Superior temporal gyrus (tissue), 1 donor: ENCODE measurements at regions not wholly inside any gene's neighbourhood (a gene's known extent, or its start where the extent isn't known, plus 50 kb on each side); places are given as distances from the start of the nearest gene placed in this dataset.
A peak's percentile ranks its signal among the peaks of the same experiment; 100 is the strongest.
"Not testable (repeated sequence)": the region's sequence is repeated elsewhere in the genome, so short reads cannot be mapped to it uniquely, and the experiment has no call there.

Experiments used
- DNase-seq: peaks from one replicate; pipeline ENCODE4 v3.0.0-alpha.2; 2016; ENCODE audit errors: extremely low spot score

GRCh38 chrX:97858592-97858991 is 974.9 kb downstream of the RPA4 start:
- no peak for DNase-seq

GRCh38 chrX:97860226-97860625 is 976.5 kb downstream of the RPA4 start:
- DNase-seq: peak; percentile 9

- no peak for DNase-seq
Observed at GRCh38 chrX:97863261-97863660, 979.6 kb downstream of the RPA4 start.

GRCh38 chrX:97867266-97867665 is 983.6 kb downstream of the RPA4 start:
- no peak for DNase-seq

- no peak for DNase-seq
Observed at GRCh38 chrX:97876697-97877407, 993.1 kb downstream of the RPA4 start.

- DNase-seq: no peak
Observed at GRCh38 chrX:97882306-97882705, 998.6 kb downstream of the RPA4 start.

GRCh38 chrX:97895751-97896150 is 1012.0 kb downstream of the RPA4 start:
- DNase-seq: no peak

- DNase-seq: no peak
Observed at GRCh38 chrX:97897998-97898397, 1014.3 kb downstream of the RPA4 start.

- no peak for DNase-seq
Observed at GRCh38 chrX:97898798-97899197, 1015.1 kb downstream of the RPA4 start.

GRCh38 chrX:97907791-97908190 is 1024.1 kb downstream of the RPA4 start:
- no peak for DNase-seq

- no peak for DNase-seq
Observed at GRCh38 chrX:97909245-97909644, 1025.5 kb downstream of the RPA4 start.

GRCh38 chrX:97915390-97915789 is 1031.7 kb downstream of the RPA4 start:
- DNase-seq: not testable (repeated sequence)

- not testable (repeated sequence) for DNase-seq
Observed at GRCh38 chrX:97921223-97921622, 1037.5 kb downstream of the RPA4 start.

GRCh38 chrX:97931586-97931985 is 1047.9 kb downstream of the RPA4 start:
- peak; percentile 16 for DNase-seq

GRCh38 chrX:97936296-97936695 is 1052.6 kb downstream of the RPA4 start:
- no peak for DNase-seq

- DNase-seq: no peak
Observed at GRCh38 chrX:97938706-97939105, 1055.0 kb downstream of the RPA4 start.

GRCh38 chrX:97968376-97969163 is 1084.9 kb downstream of the RPA4 start:
- DNase-seq: no peak

GRCh38 chrX:97984641-97985040 is 1100.9 kb downstream of the RPA4 start:
- DNase-seq: no peak

- DNase-seq: no peak
Observed at GRCh38 chrX:97985096-97985495, 1101.4 kb downstream of the RPA4 start.

- no peak for DNase-seq
Observed at GRCh38 chrX:97987979-97988378, 1104.3 kb downstream of the RPA4 start.

GRCh38 chrX:97995834-97996233 is 1112.1 kb downstream of the RPA4 start:
- no peak for DNase-seq

GRCh38 chrX:98028691-98029090 is 1145.0 kb downstream of the RPA4 start:
- DNase-seq: no peak

- DNase-seq: no peak
Observed at GRCh38 chrX:98029861-98030260, 1146.2 kb downstream of the RPA4 start.
